ENCODE measurements at regions not wholly inside any gene's neighbourhood (a gene's known extent, or its start where the extent isn't known, plus 50 kb on each side); places are given as distances from the start of the nearest gene placed in this dataset.

GRCh38 chr14:101040538-101041442 lies 137.3 kb upstream of the RTL1 start:
- H3K4me3 ChIP-seq (ENCODE audit: low read depth, low read length), result no peak overlapping the region
- TF ChIP-seq, protein P1, sequence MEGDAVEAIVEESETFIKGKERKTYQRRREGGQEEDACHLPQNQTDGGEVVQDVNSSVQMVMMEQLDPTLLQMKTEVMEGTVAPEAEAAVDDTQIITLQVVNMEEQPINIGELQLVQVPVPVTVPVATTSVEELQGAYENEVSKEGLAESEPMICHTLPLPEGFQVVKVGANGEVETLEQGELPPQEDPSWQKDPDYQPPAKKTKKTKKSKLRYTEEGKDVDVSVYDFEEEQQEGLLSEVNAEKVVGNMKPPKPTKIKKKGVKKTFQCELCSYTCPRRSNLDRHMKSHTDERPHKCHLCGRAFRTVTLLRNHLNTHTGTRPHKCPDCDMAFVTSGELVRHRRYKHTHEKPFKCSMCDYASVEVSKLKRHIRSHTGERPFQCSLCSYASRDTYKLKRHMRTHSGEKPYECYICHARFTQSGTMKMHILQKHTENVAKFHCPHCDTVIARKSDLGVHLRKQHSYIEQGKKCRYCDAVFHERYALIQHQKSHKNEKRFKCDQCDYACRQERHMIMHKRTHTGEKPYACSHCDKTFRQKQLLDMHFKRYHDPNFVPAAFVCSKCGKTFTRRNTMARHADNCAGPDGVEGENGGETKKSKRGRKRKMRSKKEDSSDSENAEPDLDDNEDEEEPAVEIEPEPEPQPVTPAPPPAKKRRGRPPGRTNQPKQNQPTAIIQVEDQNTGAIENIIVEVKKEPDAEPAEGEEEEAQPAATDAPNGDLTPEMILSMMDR (IDR thresholded peaks at IDR 0.05; ENCODE audit: low read depth, low read length), result no peak

- no peak overlapping the region for H3K4me3 ChIP-seq (ENCODE audit: low read depth, low read length)
- TF ChIP-seq, protein P1 (IDR thresholded peaks at IDR 0.05; ENCODE audit: low read depth, low read length), result no peak
Observed at GRCh38 chr14:101043891-101044290, 140.4 kb upstream of the RTL1 start.

GRCh38 chr14:101044741-101045140 lies 141.2 kb upstream of the RTL1 start:
- H3K4me3 ChIP-seq (ENCODE audit: low read depth, low read length), result no peak overlapping the region
- TF ChIP-seq, protein P1 (IDR thresholded peaks at IDR 0.05; ENCODE audit: low read depth, low read length), result no peak

DNA sequence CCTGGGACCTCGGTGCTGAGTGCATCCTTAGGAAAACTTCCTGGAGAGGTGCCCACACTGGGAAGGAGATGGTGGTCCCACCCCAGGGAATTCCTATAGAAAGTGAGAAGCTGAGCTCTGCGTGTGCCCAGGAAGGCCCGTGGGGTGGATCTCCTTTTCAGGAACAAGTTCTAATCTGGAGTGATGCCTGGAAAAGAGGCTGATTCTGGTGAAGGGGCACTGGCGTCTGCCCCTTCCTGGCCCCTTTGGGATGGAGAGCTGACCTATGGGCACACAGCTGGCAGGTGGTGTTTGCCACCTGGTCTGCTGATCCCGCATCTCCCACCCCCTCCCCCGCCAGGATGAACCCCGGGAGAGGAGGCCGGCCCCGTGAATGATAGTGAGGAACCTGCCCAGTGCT lies 142.0 kb upstream of the RTL1 start:
- TF ChIP-seq, protein P1 (IDR thresholded peaks at IDR 0.05; ENCODE audit: low read depth, low read length), result no peak
- H3K4me3 ChIP-seq (ENCODE audit: low read depth, low read length), result no peak overlapping the region

DNA sequence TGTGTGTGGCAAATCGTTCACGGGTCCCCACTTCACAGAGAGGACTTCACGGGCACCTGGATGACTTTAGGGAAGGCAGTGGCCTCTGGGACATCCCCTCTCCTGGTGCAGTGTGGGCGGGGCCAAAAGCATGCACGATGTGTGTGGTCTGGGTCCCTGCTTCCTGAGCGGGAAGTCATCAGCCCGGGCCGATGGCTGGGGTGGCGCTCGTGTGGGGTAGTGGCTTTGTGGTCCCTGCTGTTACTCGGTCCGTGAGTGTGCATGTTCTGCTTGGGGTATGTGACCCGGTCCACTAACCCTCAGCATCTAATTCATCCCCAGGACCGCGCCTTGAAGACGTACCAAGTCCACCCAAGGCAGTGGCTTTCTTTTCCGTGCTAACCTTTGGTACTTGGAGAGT lies 142.5 kb upstream of the RTL1 start:
- no peak overlapping the region for H3K4me3 ChIP-seq (ENCODE audit: low read depth, low read length)
- TF ChIP-seq, protein P1 (IDR thresholded peaks at IDR 0.05; ENCODE audit: low read depth, low read length), result no peak

DNA sequence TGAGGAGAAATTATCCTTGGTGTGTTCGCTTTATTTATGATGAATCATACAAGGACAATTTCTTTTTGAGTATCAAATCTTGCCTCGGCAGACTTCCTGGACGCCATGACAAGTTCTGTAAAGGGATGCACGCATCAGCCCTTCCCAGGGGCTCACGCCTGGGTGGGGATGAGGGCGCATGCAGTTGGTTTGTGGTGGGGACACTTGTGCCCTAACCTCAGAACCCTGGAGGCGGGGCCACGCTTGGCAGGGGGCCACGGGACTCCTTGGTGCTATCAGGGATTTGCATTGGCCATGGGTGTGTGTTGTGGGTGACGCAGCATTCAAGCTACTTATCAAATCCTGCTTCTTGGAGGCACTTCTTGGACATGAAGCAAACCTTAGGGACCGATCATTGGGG lies 143.8 kb upstream of the RTL1 start:
- TF ChIP-seq, protein P1 (IDR thresholded peaks at IDR 0.05; ENCODE audit: low read depth, low read length), result no peak
- no peak overlapping the region for H3K4me3 ChIP-seq (ENCODE audit: low read depth, low read length)

DNA sequence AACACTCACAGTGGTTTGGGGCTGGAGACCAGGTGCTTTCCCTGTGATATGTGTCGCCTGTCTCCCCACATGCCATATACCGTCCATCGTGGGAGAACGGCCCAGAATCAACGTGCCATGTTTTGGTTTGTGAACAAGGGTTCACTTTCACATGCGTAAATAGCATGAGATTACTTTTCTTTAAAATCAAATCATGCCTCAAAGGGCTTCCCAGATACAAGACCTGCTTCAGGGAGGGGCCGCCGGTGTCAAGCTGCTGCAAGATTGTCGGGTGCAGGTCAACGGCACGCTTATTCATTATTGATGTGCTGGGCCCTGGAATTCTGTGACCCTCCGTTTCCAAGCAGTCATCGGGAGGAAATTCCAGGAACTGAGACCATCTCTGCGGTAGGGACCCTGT lies 145.2 kb upstream of the RTL1 start:
- H3K4me3 ChIP-seq (ENCODE audit: low read depth, low read length), result no peak overlapping the region

More for the DNA sequence above, 145.2 kb upstream of the RTL1 start:
- TF ChIP-seq, protein P1 (IDR thresholded peaks at IDR 0.05; ENCODE audit: low read depth, low read length), result no peak
